Activated CD8-positive, alpha-beta T cell treated with anti-CD3 and anti-CD28 coated beads, Interleukin-2, amount 10 ng/mL, durations not matched to agents 7 days and 5 days (primary cell): ENCODE measurements at regions not wholly inside any gene's neighbourhood (a gene's known extent, or its start where the extent isn't known, plus 50 kb on each side); places are given as distances from the start of the nearest gene placed in this dataset.

Experiments
- ATAC-seq: fragments of 150-1000 bp; cut with Tn5 transposase; one replicate; pipeline ENCODE4 v1.10.0; 2021; ENCODE audit warnings: moderate library complexity
- CTCF ChIA-PET: fragments of 350-600 bp; sonication (Branson Sonifier 250); formaldehyde crosslinking; loops from one replicate; lab custom pipeline; 2021; ENCODE audit warnings: antibody characterized with exemption; lab: Charles Lee
- POLR2A ChIA-PET: fragments of 350-600 bp; sonication (Branson Sonifier 250); formaldehyde crosslinking; loops from one replicate; lab custom pipeline; 2021; ENCODE audit warnings: antibody characterized with exemption; lab: Charles Lee
- DNase-seq: peaks from one replicate; pipeline ENCODE4 v3.0.0-alpha.2; 2020
- H3K27ac Mint-ChIP-seq: one replicate; pipeline ENCODE4 v1.8.0; 2021; ENCODE audit warnings: mild to moderate bottlenecking, mixed read lengths
- H3K27me3 Mint-ChIP-seq: one replicate; pipeline ENCODE4 v1.8.0; 2021; ENCODE audit warnings: low read depth, mixed read lengths
- H3K36me3 Mint-ChIP-seq: one replicate; pipeline ENCODE4 v1.8.0; 2021; ENCODE audit warnings: low read depth, mixed read lengths
- H3K4me1 Mint-ChIP-seq: one replicate; pipeline ENCODE4 v1.8.0; 2021; ENCODE audit warnings: low read depth, mixed read lengths
- H3K4me3 Mint-ChIP-seq: one replicate; pipeline ENCODE4 v1.8.0; 2021; ENCODE audit warnings: mild to moderate bottlenecking, mixed read lengths
- H3K9me3 Mint-ChIP-seq: one replicate; pipeline ENCODE4 v1.8.0; 2022; ENCODE audit warnings: mixed read lengths; ENCODE audit not compliant: insufficient read depth

DNA sequence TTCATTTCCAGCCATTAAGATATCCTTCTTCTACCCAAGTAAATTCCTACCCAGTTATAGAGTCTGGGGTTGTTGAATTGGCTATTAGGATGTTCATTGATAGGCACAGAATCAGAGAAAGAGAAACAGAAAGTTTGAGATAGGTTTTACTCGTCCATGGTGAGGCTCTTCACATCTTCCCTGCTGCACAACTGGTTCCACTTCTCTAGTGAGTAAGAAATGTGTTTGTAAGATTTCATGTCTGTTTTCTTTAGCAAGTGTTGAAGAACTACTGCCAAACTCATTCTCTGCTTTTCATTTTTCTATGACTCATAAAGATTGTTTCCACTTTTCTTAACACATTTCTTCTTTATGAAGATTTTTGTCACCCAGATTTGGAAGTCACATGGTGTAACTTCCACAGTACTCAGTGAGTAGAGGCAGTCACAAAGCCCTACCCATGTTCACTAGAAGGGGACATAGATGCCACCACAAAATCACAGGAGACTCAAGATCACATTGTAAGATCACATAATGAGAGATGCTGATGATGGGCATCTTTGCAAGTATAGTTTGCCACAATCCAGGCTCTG lies 152.3 kb downstream of the SNX7 start:
- CTCF ChIA-PET, result interaction anchor here (1.0 kb wide), 1 partner anchor 20 kb away, joined by 4 read pairs; no protein-coding TSS in a partner anchor
- peaks cover 4% of the 10 kb centered on the region for H3K4me1 Mint-ChIP-seq
- H3K36me3 Mint-ChIP-seq, result no peaks in the 10 kb centered on the region
- POLR2A ChIA-PET, result no interaction called here
- no peak for DNase-seq
- no peak overlapping the region for H3K27ac Mint-ChIP-seq
- no peak overlapping the region for H3K4me3 Mint-ChIP-seq
- H3K27me3 Mint-ChIP-seq, result no peaks in the 10 kb centered on the region
- no peak for ATAC-seq
- H3K9me3 Mint-ChIP-seq, result peaks cover 5% of the 10 kb centered on the region

DNA sequence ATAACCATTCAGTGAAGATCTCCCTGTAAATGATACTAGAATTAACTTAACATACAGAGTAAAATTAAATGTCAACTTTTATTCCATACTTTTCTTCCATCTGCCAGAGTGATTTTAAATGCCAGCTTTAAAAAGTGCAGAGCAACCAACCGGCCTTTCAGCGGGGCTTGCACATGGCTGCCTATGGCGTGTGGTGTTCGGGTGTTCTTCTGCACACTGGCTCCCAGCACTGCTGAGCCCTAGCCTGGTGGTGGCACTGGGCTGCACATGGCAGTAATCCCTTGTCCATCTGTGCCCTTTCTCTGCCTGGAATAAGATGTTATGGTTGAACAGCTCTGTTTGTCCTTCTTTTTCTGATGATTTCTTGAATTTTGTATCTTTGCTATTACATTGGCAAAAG lies 156.3 kb downstream of the SNX7 start:
- Mint-ChIP-seq H3K27ac (no peak overlapping the region), H3K27me3 (no peaks in the 10 kb centered on the region), H3K4me1 (peaks cover 4% of the 10 kb centered on the region), H3K9me3 (no peaks in the 10 kb centered on the region), H3K4me3 (no peak overlapping the region), H3K36me3 (no peaks in the 10 kb centered on the region)
- DNase-seq, result no peak
- POLR2A ChIA-PET, result no interaction called here
- no peak for ATAC-seq
- CTCF ChIA-PET, result no interaction called here

DNA sequence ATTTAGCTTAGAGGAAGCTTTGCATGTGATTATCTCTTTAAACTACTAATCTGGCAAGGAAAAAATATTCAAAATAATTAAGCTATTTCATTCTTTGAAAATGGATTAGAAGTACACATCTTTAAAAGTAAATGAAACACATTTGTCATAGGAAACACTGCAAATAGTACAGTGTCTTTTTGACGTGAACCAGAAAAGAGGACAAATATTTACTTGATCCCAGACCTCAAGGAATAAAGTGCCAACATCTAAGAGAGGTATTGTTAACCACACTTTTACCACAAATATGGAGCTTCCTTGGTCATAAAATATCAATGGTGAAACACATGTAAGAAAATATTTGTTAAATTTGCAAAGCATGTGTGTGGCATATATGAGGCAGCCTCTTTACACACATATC lies 159.9 kb downstream of the SNX7 start:
- no peaks in the 10 kb centered on the region for H3K27me3 Mint-ChIP-seq
- H3K4me3 Mint-ChIP-seq, result no peak overlapping the region
- ATAC-seq, result no peak
- no peaks in the 10 kb centered on the region for H3K36me3 Mint-ChIP-seq
- ChIA-PET CTCF (interaction anchor here (1.6 kb wide), 1 partner anchor 28 kb away, joined by 4 read pairs; no protein-coding TSS in a partner anchor), POLR2A (no interaction called here)
- no peaks in the 10 kb centered on the region for H3K9me3 Mint-ChIP-seq
- no peak for DNase-seq
- no peaks in the 10 kb centered on the region for H3K4me1 Mint-ChIP-seq
- no peak overlapping the region for H3K27ac Mint-ChIP-seq

- DNase-seq, result no peak
Measured at GRCh38 chr1:98824736-98825135, 163.2 kb downstream of the SNX7 start.

DNA sequence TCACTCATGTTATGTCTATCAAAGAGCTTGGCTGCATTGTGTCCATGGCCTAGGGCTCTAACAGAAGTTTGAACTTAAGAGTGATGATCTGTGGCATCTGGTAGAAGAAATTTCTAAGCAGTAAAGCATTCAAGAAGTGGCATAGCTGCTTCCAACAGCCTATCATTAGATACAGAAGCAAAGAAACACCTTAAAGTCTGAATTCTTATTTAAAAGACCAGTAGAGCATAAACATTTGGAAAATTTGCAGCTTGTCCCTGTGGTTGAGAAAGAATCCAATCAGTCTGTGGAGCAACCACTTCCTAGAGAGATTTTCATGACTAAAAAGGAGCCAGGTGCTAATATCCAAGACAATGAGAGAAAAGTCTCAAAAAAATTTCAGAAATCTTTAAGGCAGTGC lies 165.5 kb downstream of the SNX7 start:
- CTCF ChIA-PET, result interaction anchor here (0.6 to 0.8 kb wide), 2 partner anchors 33 to 59 kb away, joined by 3 read pairs; no protein-coding TSS in a partner anchor
- H3K36me3 Mint-ChIP-seq, result no peaks in the 10 kb centered on the region
- no peaks in the 10 kb centered on the region for H3K27me3 Mint-ChIP-seq
- H3K9me3 Mint-ChIP-seq, result no peaks in the 10 kb centered on the region
- no peak overlapping the region for H3K4me3 Mint-ChIP-seq
- no peaks in the 10 kb centered on the region for H3K4me1 Mint-ChIP-seq
- ATAC-seq, result no peak
- no peak for DNase-seq
- H3K27ac Mint-ChIP-seq, result no peak overlapping the region
- POLR2A ChIA-PET, result no interaction called here

More at GRCh38 chr1:98824736-98825135, 163.2 kb downstream of the SNX7 start:
- Mint-ChIP-seq H3K4me1 (no peaks in the 10 kb centered on the region), H3K27me3 (no peaks in the 10 kb centered on the region), H3K4me3 (no peak overlapping the region), H3K9me3 (no peaks in the 10 kb centered on the region), H3K36me3 (no peaks in the 10 kb centered on the region), H3K27ac (no peak overlapping the region)
- CTCF ChIA-PET, result no interaction called here
- POLR2A ChIA-PET, result no interaction called here
- no peak for ATAC-seq

GRCh38 chr1:98839840-98840239 lies 164.8 kb downstream of the PLPPR5 start:
- H3K27ac Mint-ChIP-seq, result no peak overlapping the region
- peaks cover 8% of the 10 kb centered on the region for H3K9me3 Mint-ChIP-seq
- H3K4me3 Mint-ChIP-seq, result no peak overlapping the region
- no peaks in the 10 kb centered on the region for H3K36me3 Mint-ChIP-seq
- DNase-seq, result no peak
- no peaks in the 10 kb centered on the region for H3K27me3 Mint-ChIP-seq
- CTCF ChIA-PET, result interaction anchor here (1.1 kb wide), 1 partner anchor 46 kb away, joined by 3 read pairs; no protein-coding TSS in a partner anchor
- no peaks in the 10 kb centered on the region for H3K4me1 Mint-ChIP-seq
- POLR2A ChIA-PET, result interaction anchor here (0.5 kb wide), 1 partner anchor 19 kb away, joined by 3 read pairs; no protein-coding TSS in a partner anchor
- ATAC-seq, result no peak
